B cell (primary cell): ENCODE measurements at regions not wholly inside any gene's neighbourhood (a gene's known extent, or its start where the extent isn't known, plus 50 kb on each side); places are given as distances from the start of the nearest gene placed in this dataset.

ENCODE experiments used
- CTCF ChIP-seq: fragments of 200-600 bp; IDR thresholded peaks from one replicate; pipeline ENCODE4 v1.8.0; 2022; ENCODE audit warnings: antibody characterized with exemption, mild to moderate bottlenecking
- EZH2 ChIP-seq: IDR thresholded peaks from 2 replicates; pipeline ENCODE4 v1.6.1; 2012; ENCODE audit warnings: borderline replicate concordance, low read depth, mild to moderate bottlenecking, moderate library complexity, low read length; ENCODE audit not compliant: insufficient read depth, poor library complexity, severe bottlenecking

- TF ChIP-seq EZH2 = no peak
- no peak for TF ChIP-seq CTCF
Measured at GRCh38 chr7:56229631-56230030, 113.4 kb upstream of the NUPR2 start.
